ENCODE measurements at regions not wholly inside any gene's neighbourhood (a gene's known extent, or its start where the extent isn't known, plus 50 kb on each side); places are given as distances from the start of the nearest gene placed in this dataset.
"Not testable (repeated sequence)": the region's sequence is repeated elsewhere in the genome, so short reads cannot be mapped to it uniquely, and the experiment has no call there.

GRCh38 chr7:126177782-126178181 lies 1075.0 kb downstream of the GRM8 start:
- no peak for DNase-seq

- no peak for DNase-seq
These were observed 1086.1 kb downstream of the GRM8 start for GRCh38 chr7:126166645-126167044.

DNA sequence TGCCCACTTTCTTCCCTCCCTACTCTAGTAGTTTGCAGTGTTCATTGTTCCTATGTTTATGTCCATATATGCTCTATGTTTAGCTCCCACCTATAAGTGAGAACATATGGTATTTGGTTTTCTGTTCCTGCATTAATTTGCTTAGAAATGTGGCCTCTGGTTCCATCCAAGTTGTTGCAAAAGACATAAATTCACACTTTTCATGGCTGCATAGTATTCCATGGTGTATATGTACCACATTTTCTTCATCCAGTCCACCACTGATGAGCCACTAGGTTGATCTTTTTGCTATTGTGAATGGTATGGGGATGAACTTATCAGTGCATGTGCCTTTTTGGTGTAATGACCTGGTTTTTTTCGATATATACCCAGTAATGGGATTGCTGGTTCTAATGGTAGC lies 1089.1 kb downstream of the GRM8 start:
- DNase-seq: no peak

GRCh38 chr7:126157391-126157790 lies 1095.3 kb downstream of the GRM8 start:
- no peak for DNase-seq

- peak; percentile 71 to 79 for DNase-seq
These were observed 1102.3 kb downstream of the GRM8 start for GRCh38 chr7:126150278-126150958.

DNA sequence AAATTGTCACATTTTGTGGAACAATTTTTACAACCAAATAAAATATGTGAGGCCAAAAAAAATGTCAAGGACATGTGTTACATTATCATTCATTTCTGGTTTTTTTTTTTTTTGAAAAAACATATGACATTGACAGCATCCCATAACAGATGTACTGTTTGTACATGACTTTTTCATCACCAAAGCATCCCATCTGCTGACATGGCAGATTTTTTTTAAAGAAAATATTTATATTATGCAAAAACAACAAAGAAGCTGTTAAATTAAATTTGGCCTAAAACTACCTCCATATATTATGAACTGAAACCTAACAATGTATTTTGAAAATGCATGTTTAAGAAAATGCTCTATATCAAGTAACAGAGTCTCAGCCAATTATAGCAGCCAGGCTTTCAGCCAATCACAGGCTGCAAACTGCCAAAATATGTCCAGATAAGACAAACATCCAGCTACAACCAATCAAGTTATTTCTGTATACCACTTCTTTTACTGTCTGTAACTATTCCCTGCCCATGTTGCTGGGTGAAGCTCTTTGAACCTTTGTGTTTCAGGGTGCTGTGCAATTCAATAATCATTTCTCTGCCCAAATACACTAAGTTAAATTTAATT lies 1111.8 kb downstream of the GRM8 start:
- no peak for DNase-seq

- no peak for DNase-seq
These were observed 1132.8 kb downstream of the GRM8 start for GRCh38 chr7:126119981-126120380.

- no peak for DNase-seq
These were observed 1149.2 kb downstream of the GRM8 start for GRCh38 chr7:126103582-126103981.

DNA sequence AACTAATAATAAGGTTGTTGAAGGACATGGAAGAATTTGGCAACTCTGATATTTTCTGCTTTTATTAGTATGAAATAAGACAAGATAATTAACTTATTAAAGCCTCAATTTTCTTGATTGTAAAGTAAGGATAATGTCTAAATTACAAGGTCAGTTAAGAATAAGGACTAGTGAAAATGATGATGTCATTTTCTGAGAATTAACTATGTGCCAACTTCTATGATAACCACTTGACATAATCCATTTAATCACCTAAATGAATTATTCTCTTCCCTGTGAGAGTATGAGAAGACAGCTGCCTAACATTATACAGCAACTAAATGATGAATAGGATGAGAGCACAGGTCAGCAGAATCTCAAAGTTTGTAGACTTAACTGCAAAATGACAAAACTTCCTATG lies 1153.4 kb upstream of the POT1 start:
- DNase-seq: no peak

GRCh38 chr7:126079581-126079980 lies 1150.0 kb upstream of the POT1 start:
- DNase-seq: no peak

DNA sequence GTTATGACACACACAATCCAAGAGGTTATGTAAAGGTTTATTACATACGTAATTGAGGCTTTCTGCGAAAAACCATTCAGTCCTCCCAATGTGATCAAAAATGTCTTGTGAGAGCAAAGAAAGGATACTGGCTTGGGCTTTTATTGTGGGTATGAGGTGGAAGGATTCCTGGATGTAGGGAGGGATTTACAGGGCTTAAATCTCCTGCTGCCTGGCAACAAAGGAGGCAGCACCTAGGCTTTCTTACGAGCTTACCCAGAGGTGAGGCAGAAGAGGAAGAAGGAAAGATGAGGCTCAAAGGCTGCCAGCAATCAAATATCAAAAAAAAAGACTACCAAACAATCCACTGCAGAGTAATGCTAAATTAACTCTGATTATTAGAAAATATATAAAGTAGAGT lies 1149.5 kb upstream of the POT1 start:
- DNase-seq: no peak

GRCh38 chr7:126065766-126066165 lies 1136.1 kb upstream of the POT1 start:
- no peak for DNase-seq

GRCh38 chr7:126057979-126058378 lies 1128.4 kb upstream of the POT1 start:
- no peak for DNase-seq

DNA sequence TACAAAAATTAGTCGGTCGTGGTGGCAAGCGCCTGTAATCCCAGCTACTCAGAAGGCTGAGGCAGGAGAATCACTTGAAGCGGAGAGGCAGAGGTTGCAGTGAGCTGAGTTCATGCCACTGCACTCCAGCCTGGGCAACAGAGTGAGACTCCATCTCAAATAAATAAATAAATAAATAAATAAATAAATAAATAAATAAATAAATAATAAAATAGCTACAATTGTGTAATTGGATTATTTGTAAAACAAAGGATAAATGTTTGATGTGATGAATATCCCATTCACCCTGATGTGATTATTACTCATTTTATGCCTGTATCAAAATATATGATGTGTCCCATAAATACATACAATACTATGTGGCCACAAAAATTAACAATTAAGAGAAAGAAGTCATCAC lies 1127.0 kb upstream of the POT1 start:
- DNase-seq: not testable (repeated sequence)

DNA sequence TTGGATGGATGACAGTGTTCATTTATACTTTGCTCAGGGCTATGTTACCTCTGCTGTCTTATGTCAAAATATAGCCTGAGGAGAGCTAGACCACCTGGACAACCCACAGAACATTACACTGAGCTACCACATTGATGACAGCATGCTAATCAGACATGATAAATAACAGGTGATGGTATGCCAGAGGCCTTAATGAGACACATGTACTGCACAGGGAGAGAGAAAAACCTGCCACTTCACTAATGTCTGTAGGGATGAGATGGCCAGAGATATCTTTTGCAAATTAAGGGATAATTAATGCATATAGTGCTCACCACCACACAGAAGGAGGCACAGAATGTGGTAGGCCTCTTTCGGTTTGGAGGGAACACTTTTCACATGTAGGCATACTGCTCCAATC lies 1122.6 kb upstream of the POT1 start:
- DNase-seq: no peak

- DNase-seq: no peak
These were observed 1115.0 kb upstream of the POT1 start for GRCh38 chr7:126044662-126045061.

GRCh38 chr7:126041472-126041871 lies 1111.8 kb upstream of the POT1 start:
- no peak for DNase-seq

GRCh38 chr7:126040114-126041045 lies 1110.8 kb upstream of the POT1 start:
- no peak for DNase-seq

DNA sequence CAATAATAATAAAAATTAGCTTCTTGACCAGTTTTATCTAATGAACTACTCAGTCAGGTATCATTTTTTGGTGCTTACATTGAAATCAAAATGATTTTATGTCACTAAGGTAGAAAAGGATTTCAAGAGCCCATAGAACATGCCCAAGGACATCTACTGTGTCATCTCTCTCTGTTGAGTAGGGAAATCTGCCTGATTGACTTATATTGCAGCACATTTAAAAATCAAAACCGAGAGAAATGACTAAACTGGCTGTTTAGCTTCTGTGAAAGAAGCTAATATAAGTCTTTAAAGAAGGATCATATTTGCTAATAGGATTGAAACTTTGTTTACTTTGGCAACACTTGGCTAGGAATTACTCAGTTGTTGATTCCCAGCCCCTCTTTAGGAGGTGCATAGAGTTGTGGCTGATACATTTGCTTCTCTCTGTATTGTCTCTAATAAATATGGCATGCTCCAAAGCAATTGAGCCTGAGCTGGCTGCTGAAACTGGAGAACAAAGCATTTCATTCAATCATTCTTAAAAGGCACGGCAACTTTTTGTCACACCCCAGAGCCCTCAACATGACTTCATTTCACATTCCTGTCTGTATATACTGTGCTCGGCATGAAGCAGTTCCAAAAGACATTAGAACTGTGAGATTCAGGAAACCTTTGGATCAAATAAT lies 1096.9 kb upstream of the POT1 start:
- no peak for DNase-seq

- DNase-seq: no peak
These were observed 1092.8 kb upstream of the POT1 start for GRCh38 chr7:126022452-126022851.

DNA sequence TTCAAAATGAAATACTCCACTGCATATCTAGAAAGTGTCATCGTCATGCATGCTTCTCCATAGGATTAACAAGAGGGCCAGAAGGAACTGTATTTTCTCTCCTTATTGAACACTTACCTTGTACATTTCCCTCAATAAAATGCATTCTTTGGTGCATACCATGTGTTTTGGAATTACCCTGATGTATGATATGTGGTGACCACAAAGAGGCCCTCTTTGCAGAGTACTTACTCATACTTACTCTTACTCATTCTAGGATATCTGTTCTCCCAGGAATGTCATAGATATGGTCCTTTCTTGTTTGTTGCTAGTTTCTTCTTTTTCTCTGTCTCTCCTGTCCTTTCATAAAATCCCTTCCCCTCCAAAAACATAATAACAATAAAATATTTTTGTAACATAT lies 1087.1 kb upstream of the POT1 start:
- no peak for DNase-seq

GRCh38 chr7:126005064-126005463 lies 1075.4 kb upstream of the POT1 start:
- DNase-seq: no peak

DNA sequence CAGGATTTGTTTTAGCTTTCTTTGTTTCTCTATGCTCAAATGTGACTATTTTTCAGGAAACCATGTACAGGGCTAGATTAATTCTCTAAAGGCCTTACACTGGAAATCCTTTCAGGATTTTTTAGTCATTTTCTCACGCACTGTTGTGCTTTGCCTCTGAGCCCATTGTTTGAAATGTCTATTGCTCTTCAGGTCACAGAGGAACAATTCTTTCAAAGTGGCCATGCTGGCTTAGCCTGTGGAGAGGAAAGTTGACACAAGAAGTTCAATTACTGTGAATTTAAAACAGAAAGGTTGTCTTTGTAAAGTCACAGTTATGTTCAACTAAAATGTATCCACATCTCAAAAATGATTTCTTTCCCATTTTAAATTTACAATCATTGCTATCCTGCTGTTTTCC lies 1071.7 kb upstream of the POT1 start:
- DNase-seq: no peak

Measured in NCI-H1930 (cell line).